ENCODE measurements at regions not wholly inside any gene's neighbourhood (a gene's known extent, or its start where the extent isn't known, plus 50 kb on each side); places are given as distances from the start of the nearest gene placed in this dataset.

DNA sequence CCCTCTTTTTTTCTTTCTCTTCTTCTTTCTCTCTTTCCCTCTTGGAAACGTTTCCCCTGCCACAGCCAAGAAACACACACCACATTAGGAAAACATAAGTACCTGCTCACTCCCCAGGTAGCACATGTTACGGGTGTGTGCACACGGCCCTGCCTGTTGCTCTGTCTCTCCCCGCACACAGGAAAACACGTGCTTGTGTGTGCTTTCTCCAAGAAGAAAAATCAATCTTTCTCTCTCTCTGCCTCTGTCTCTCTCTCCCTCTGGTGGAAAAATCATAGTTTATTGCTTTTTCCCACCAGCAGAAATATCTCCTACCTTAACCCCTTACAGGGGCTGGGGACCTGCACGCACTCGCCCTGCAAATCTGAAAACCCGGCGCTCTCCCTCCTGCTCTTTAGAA lies 102.3 kb downstream of the EDN3 start:
- TF ChIP-seq, protein P1, sequence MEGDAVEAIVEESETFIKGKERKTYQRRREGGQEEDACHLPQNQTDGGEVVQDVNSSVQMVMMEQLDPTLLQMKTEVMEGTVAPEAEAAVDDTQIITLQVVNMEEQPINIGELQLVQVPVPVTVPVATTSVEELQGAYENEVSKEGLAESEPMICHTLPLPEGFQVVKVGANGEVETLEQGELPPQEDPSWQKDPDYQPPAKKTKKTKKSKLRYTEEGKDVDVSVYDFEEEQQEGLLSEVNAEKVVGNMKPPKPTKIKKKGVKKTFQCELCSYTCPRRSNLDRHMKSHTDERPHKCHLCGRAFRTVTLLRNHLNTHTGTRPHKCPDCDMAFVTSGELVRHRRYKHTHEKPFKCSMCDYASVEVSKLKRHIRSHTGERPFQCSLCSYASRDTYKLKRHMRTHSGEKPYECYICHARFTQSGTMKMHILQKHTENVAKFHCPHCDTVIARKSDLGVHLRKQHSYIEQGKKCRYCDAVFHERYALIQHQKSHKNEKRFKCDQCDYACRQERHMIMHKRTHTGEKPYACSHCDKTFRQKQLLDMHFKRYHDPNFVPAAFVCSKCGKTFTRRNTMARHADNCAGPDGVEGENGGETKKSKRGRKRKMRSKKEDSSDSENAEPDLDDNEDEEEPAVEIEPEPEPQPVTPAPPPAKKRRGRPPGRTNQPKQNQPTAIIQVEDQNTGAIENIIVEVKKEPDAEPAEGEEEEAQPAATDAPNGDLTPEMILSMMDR (IDR thresholded peaks at IDR 0.05), result no peak
- TF ChIP-seq POLR2A (IDR thresholded peaks at IDR 0.05), result no peak

Measured in tibial nerve (tissue), 3 donors.